Gastroesophageal sphincter (tissue), 3 donors: ENCODE measurements at regions not wholly inside any gene's neighbourhood (a gene's known extent, or its start where the extent isn't known, plus 50 kb on each side); places are given as distances from the start of the nearest gene placed in this dataset.

Experiments used
- CTCF ChIP-seq, 4 experiments: fragments of 200-600 bp in 2 of 4; fragments of 450-650 bp in 2 of 4; sonication (generic) in 1 of 4; IDR thresholded peaks; one replicate each; pipeline ENCODE4 v1.5.1; 2017 to 2019; ENCODE audit warnings: antibody characterized with exemption in 4 of 4, mild to moderate bottlenecking in 2 of 4, moderate library complexity in 2 of 4
- EP300 ChIP-seq: sonication (generic); formaldehyde crosslinking; IDR thresholded peaks from one replicate; pipeline ENCODE4 v1.6.1; 2017; ENCODE audit warnings: antibody characterized with exemption, mild to moderate bottlenecking
- POLR2A ChIP-seq, 2 donors: fragments of 450-650 bp; IDR thresholded peaks; one replicate each; pipeline ENCODE4 v1.6.1; 2017; ENCODE audit warnings: antibody characterized with exemption in 2 of 2, mild to moderate bottlenecking in 2 of 2, moderate library complexity in 1 of 2
- POLR2AphosphoS5 ChIP-seq: sonication (generic); formaldehyde crosslinking; IDR thresholded peaks from one replicate; pipeline ENCODE4 v1.6.1; 2017; ENCODE audit warnings: antibody characterized with exemption

GRCh38 chr18:37654731-37655369, 89.3 kb upstream of the CELF4 start:
- no peak for TF ChIP-seq CTCF (IDR thresholded peaks at IDR 0.05)
- no peak for TF ChIP-seq EP300
- TF ChIP-seq POLR2AphosphoS5 = no peak
- no peak for TF ChIP-seq POLR2A (IDR thresholded peaks at IDR 0.05)
